Endothelial cell of umbilical vein (primary cell): ENCODE measurements at regions not wholly inside any gene's neighbourhood (a gene's known extent, or its start where the extent isn't known, plus 50 kb on each side); places are given as distances from the start of the nearest gene placed in this dataset.

Experiments used
- BruUV-seq: library from RNA; stranded (reverse); fragments of 400-500 nt; replicated peaks from 2 replicates; lab custom pipeline; 2021; lab: Mats Ljungman, UMichigan
- CTCF ChIA-PET: fragments of 300-600, 350-600 bp; sonication (Branson Sonifier 250); formaldehyde crosslinking; loops from one replicate; lab custom pipeline; 2021; ENCODE audit warnings: antibody characterized with exemption, inconsistent platforms; lab: Charles Lee
- POLR2A ChIA-PET: fragments of 300-600, 350-600 bp; sonication (Branson Sonifier 250); formaldehyde crosslinking; loops from one replicate; lab custom pipeline; 2021; ENCODE audit warnings: antibody characterized with exemption, inconsistent platforms; lab: Charles Lee
- DNase-seq: peaks from one replicate; pipeline ENCODE4 v3.0.0-alpha.2; 2011; ENCODE audit warnings: low read depth, low spot score
- FAIRE-seq: peaks from 2 replicates; lab custom pipeline; 2011; peaks lifted over from hg19 to GRCh38; lab: Jason Lieb, UNC
- H2AFZ ChIP-seq: 2 replicates; pipeline ENCODE4 v1.6.0; 2012; ENCODE audit warnings: low read depth, low read length, control low read depth, inconsistent platforms
- H3K27ac ChIP-seq: 2 replicates; pipeline ENCODE4 v1.5.1; 2011; ENCODE audit warnings: low read depth, mild to moderate bottlenecking, control low read depth, low read length, moderate library complexity; ENCODE audit not compliant: insufficient read depth
- H3K27me3 ChIP-seq, 2 experiments: 2 replicates each; pipeline versions ENCODE4 v1.6.0 to v1.6.1; 2011; ENCODE audit warnings: low read length in 2 of 2, mixed read lengths in 1 of 2; ENCODE audit not compliant: control insufficient read depth in 2 of 2, insufficient read depth in 2 of 2
- H3K36me3 ChIP-seq, 2 experiments: 2 replicates in 1 of 2; 3 replicates in 1 of 2; pipeline ENCODE4 v1.5.1; 2011; ENCODE audit warnings: low read length in 2 of 2, mild to moderate bottlenecking in 1 of 2, moderate library complexity in 1 of 2; ENCODE audit not compliant: control insufficient read depth in 2 of 2, insufficient read depth in 2 of 2; ENCODE audit errors: extremely low read depth in 1 of 2
- H3K4me1 ChIP-seq: 3 replicates; pipeline ENCODE4 v1.5.1; 2011; ENCODE audit warnings: mild to moderate bottlenecking, low read length; ENCODE audit not compliant: control insufficient read depth, insufficient read depth; ENCODE audit errors: extremely low read depth
- H3K4me2 ChIP-seq: 2 replicates; pipeline ENCODE4 v1.6.1; 2011; ENCODE audit warnings: low read length, control low read depth, mixed read lengths; ENCODE audit not compliant: insufficient read depth
- H3K4me3 ChIP-seq, 3 experiments: fragments of 200-600 bp in 1 of 3; sonication (generic), shearing (Covaris generic) in 1 of 3; replicated peaks in 1 of 3; 2 replicates each; pipeline ENCODE4 v1.5.1; 2011 to 2016; ENCODE audit warnings: control low read depth in 3 of 3, low read length in 3 of 3, mild to moderate bottlenecking in 2 of 3, inconsistent platforms in 1 of 3, low read depth in 1 of 3, moderate library complexity in 1 of 3; ENCODE audit not compliant: insufficient read depth in 1 of 3
- H3K79me2 ChIP-seq: 2 replicates; pipeline ENCODE4 v1.6.0; 2012; ENCODE audit warnings: low read length, inconsistent platforms; ENCODE audit not compliant: control insufficient read depth, insufficient read depth
- H3K9ac ChIP-seq: replicated peaks from 2 replicates; pipeline ENCODE3; 2011; ENCODE audit warnings: low read length, control low read depth; ENCODE audit not compliant: insufficient read depth; ENCODE audit errors: extremely low read depth
- H3K9me1 ChIP-seq: replicated peaks from 3 replicates; pipeline ENCODE4 v1.6.0; 2011; ENCODE audit warnings: mild to moderate bottlenecking, low read length; ENCODE audit not compliant: control insufficient read depth, insufficient read depth; ENCODE audit errors: extremely low read depth
- H3K9me3 ChIP-seq: replicated peaks from 2 replicates; pipeline ENCODE4 v1.5.1; 2012; ENCODE audit warnings: low read length, inconsistent platforms; ENCODE audit not compliant: control insufficient read depth, insufficient read depth
- H4K20me1 ChIP-seq: replicated peaks from 2 replicates; pipeline ENCODE3; 2011; ENCODE audit warnings: mild to moderate bottlenecking, low read length; ENCODE audit not compliant: control insufficient read depth, insufficient read depth; ENCODE audit errors: extremely low read depth
- EZH2 ChIP-seq: IDR thresholded peaks from 2 replicates; pipeline ENCODE4 v1.6.1; 2012; ENCODE audit warnings: borderline replicate concordance, low read depth, mild to moderate bottlenecking, moderate library complexity, low read length, inconsistent platforms; ENCODE audit not compliant: severe bottlenecking
- FOS ChIP-seq: IDR thresholded peaks from 2 replicates; pipeline ENCODE4 v1.6.1; 2011; ENCODE audit warnings: mild to moderate bottlenecking, low read length, moderate library complexity, borderline replicate concordance; ENCODE audit not compliant: insufficient read depth
- POLR2A ChIP-seq: IDR thresholded peaks from 2 replicates; pipeline ENCODE4 v1.6.1; 2012; ENCODE audit warnings: low read depth, mild to moderate bottlenecking, control low read depth, low read length
- POLR2AphosphoS5 ChIP-seq: IDR thresholded peaks from 2 replicates; pipeline ENCODE4 v1.6.1; 2012; ENCODE audit warnings: low read depth, mild to moderate bottlenecking, control low read depth, low read length, moderate library complexity; ENCODE audit not compliant: insufficient read depth
- dilution Hi-C: fragments of 300-500 bp; cut with MboI; formaldehyde crosslinking; loops from one replicate; pipeline ENCODE4 v1.15.0; 2019; ENCODE audit warnings: low sequenced_read_pairs; ENCODE audit not compliant: extremely low pct_ligation_motif_present
- intact Hi-C: fragments of 100-400 bp; cut with micrococcal nuclease; formaldehyde crosslinking; loops from one replicate; pipeline ENCODE4 v1.10.0; 2022
- TF ChIP-seq, protein P1 (sequence below), 2 donors: IDR thresholded peaks; 1 replicate in 1 of 2; 2 replicates in 1 of 2; pipeline ENCODE4 v1.5.1; 2011; ENCODE audit warnings: low read length in 2 of 2, mild to moderate bottlenecking in 2 of 2, moderate library complexity in 2 of 2, control low read depth in 1 of 2, inconsistent platforms in 1 of 2, low read depth in 1 of 2; ENCODE audit not compliant: insufficient read depth in 1 of 2; ENCODE audit errors: extremely low read depth in 1 of 2
- TF ChIP-seq, protein P2 (sequence below): IDR thresholded peaks from 2 replicates; pipeline ENCODE4 v1.6.1; 2011; ENCODE audit not compliant: insufficient read depth, insufficient read length

DNA sequence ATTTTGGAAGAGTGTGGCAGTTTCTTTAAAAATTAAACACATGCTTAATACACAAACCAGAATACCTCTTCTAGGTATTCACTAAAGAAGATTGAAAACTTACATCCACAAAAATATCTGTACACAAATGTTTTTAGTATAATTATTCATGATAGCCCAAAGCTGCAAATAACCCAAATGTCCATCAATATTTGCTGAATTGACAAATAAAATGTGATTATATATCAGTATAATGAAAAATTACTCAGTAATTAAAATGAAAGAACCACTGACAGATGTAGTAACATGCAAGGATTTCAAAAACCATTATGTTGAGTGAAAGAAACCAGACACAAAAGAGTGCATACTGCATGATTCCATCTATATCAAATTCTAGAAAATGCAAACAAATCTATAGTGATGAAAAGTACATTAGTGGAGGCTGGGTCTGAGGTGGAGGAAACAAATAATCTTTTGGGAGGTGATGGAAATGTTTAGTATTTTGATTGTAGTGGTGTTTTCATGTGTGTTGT is 94.8 kb downstream of the QPCT start:
- no peaks in the 10 kb centered on the region for H3K27me3 ChIP-seq
- H3K4me3 ChIP-seq, result no peak overlapping the region
- intact Hi-C loops, result no loop called here
- TF ChIP-seq FOS (no peak), POLR2A (no peak), EZH2 (no peak), POLR2AphosphoS5 (no peak)
- TF ChIP-seq, protein P1, sequence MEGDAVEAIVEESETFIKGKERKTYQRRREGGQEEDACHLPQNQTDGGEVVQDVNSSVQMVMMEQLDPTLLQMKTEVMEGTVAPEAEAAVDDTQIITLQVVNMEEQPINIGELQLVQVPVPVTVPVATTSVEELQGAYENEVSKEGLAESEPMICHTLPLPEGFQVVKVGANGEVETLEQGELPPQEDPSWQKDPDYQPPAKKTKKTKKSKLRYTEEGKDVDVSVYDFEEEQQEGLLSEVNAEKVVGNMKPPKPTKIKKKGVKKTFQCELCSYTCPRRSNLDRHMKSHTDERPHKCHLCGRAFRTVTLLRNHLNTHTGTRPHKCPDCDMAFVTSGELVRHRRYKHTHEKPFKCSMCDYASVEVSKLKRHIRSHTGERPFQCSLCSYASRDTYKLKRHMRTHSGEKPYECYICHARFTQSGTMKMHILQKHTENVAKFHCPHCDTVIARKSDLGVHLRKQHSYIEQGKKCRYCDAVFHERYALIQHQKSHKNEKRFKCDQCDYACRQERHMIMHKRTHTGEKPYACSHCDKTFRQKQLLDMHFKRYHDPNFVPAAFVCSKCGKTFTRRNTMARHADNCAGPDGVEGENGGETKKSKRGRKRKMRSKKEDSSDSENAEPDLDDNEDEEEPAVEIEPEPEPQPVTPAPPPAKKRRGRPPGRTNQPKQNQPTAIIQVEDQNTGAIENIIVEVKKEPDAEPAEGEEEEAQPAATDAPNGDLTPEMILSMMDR (IDR thresholded peaks at IDR 0.05; ENCODE audit: extremely low read depth in 1 of 2, insufficient read depth in 1 of 2, low read depth in 1 of 2, low read length in 2 of 2), result no peak
- TF ChIP-seq, protein P2, sequence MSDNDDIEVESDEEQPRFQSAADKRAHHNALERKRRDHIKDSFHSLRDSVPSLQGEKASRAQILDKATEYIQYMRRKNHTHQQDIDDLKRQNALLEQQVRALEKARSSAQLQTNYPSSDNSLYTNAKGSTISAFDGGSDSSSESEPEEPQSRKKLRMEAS, result no peak
- dilution Hi-C loops, result no loop called here
- no peaks in the 10 kb centered on the region for H3K36me3 ChIP-seq
- no peak overlapping the region for H3K9ac ChIP-seq
- H3K9me3 ChIP-seq, result no peaks in the 10 kb centered on the region
- DNase-seq (no peak), FAIRE-seq (no peak)
- H4K20me1 ChIP-seq, result no peaks in the 10 kb centered on the region
- no peaks in the 10 kb centered on the region for H3K4me1 ChIP-seq
- H3K9me1 ChIP-seq, result no peaks in the 10 kb centered on the region
- POLR2A ChIA-PET, result no interaction called here
- H3K79me2 ChIP-seq, result no peaks in the 10 kb centered on the region
- no peak overlapping the region for H3K27ac ChIP-seq
- H2AFZ ChIP-seq, result no peak overlapping the region
- CTCF ChIA-PET, result interaction anchor here (1.9 kb wide), 1 partner anchor 25 kb away, joined by 4 read pairs; no protein-coding TSS in a partner anchor
- no TSS peak for BruUV-seq
- H3K4me2 ChIP-seq, result no peak overlapping the region
